CD14-positive monocyte (primary cell): ENCODE measurements at regions not wholly inside any gene's neighbourhood (a gene's known extent, or its start where the extent isn't known, plus 50 kb on each side); places are given as distances from the start of the nearest gene placed in this dataset.

Experiments
- DNase-seq, 3 donors: peaks; one replicate each; pipeline ENCODE4 v3.0.0-alpha.2; 2011 to 2022
- H2AFZ ChIP-seq: 2 replicates; pipeline ENCODE4 v1.6.0; 2012; ENCODE audit warnings: mild to moderate bottlenecking, low read depth, low read length, inconsistent platforms; ENCODE audit not compliant: insufficient read depth, poor library complexity, severe bottlenecking
- H3K27ac ChIP-seq, 2 donors: 1 replicate in 1 of 2; 2 replicates in 1 of 2; pipeline ENCODE4 v1.5.1; 2012 to 2013; ENCODE audit warnings: low read length in 2 of 2, control low read depth in 1 of 2, inconsistent platforms in 1 of 2, low read depth in 1 of 2, mild to moderate bottlenecking in 1 of 2
- H3K27me3 ChIP-seq, 2 donors: one replicate each; pipeline versions ENCODE4 v1.6.0 to v1.6.1; 2011 to 2013; ENCODE audit warnings: low read length in 2 of 2; ENCODE audit not compliant: control insufficient read depth in 2 of 2, insufficient read depth in 2 of 2
- H3K36me3 ChIP-seq, 2 donors: replicated peaks in 1 of 2; 1 replicate in 1 of 2; 2 replicates in 1 of 2; pipeline versions ENCODE4 v1.5.1 to v1.6.1; 2012 to 2013; ENCODE audit warnings: low read length in 2 of 2, control low read depth in 1 of 2, inconsistent platforms in 1 of 2, mild to moderate bottlenecking in 1 of 2; ENCODE audit not compliant: insufficient read depth in 2 of 2, control insufficient read depth in 1 of 2
- H3K4me1 ChIP-seq, 2 donors: 1 replicate in 1 of 2; 2 replicates in 1 of 2; pipeline versions ENCODE4 v1.5.1 to v1.6.1; 2012 to 2013; ENCODE audit warnings: low read length in 2 of 2, control low read depth in 1 of 2, inconsistent platforms in 1 of 2, mild to moderate bottlenecking in 1 of 2, moderate library complexity in 1 of 2; ENCODE audit not compliant: insufficient read depth in 2 of 2, control insufficient read depth in 1 of 2
- H3K4me2 ChIP-seq: replicated peaks from 2 replicates; pipeline ENCODE3; 2012; ENCODE audit warnings: low read length, moderate library complexity, mild to moderate bottlenecking; ENCODE audit not compliant: poor library complexity, severe bottlenecking; ENCODE audit errors: extremely low read depth
- H3K4me3 ChIP-seq, 3 experiments: fragments of 200-600 bp in 1 of 3; sonication (generic) in 1 of 3; replicated peaks in 1 of 3; 1 replicate in 2 of 3; 2 replicates in 1 of 3; pipeline ENCODE4 v1.5.1; 2011 to 2013; ENCODE audit warnings: low read length in 3 of 3, mild to moderate bottlenecking in 3 of 3, control low read depth in 2 of 3, low read depth in 2 of 3, inconsistent platforms in 1 of 3, moderate library complexity in 1 of 3
- H3K79me2 ChIP-seq: 2 replicates; pipeline ENCODE4 v1.6.0; 2012; ENCODE audit warnings: mild to moderate bottlenecking, control low read depth, inconsistent platforms, low read length, moderate library complexity; ENCODE audit not compliant: insufficient read depth
- H3K9ac ChIP-seq: 2 replicates; pipeline ENCODE4 v1.6.0; 2017; ENCODE audit warnings: low read length, mild to moderate bottlenecking; ENCODE audit not compliant: insufficient read depth, poor library complexity, severe bottlenecking
- H3K9me3 ChIP-seq, 2 donors: replicated peaks in 1 of 2; 1 replicate in 1 of 2; 2 replicates in 1 of 2; pipeline versions ENCODE4 v1.5.1 to v1.6.1; 2012 to 2013; ENCODE audit warnings: low read length in 2 of 2, control low read depth in 1 of 2; ENCODE audit not compliant: control insufficient read depth in 1 of 2, insufficient read depth in 1 of 2
- H4K20me1 ChIP-seq: 2 replicates; pipeline ENCODE4 v1.6.0; 2012; ENCODE audit warnings: mild to moderate bottlenecking, low read length, control low read depth, moderate library complexity; ENCODE audit not compliant: insufficient read depth
- H3K27ac Mint-ChIP-seq, 7 donors: one replicate each; pipeline ENCODE4 v1.8.0; 2020; ENCODE audit warnings: mild to moderate bottlenecking in 7 of 7, mixed read lengths in 7 of 7, moderate library complexity in 6 of 7, inconsistent platforms in 2 of 7
- H3K27me3 Mint-ChIP-seq, 3 donors: one replicate each; pipeline ENCODE4 v1.8.0; 2021 to 2022; ENCODE audit warnings: low read depth in 3 of 3, mild to moderate bottlenecking in 3 of 3, mixed read lengths in 3 of 3, moderate library complexity in 3 of 3, inconsistent platforms in 1 of 3
- H3K36me3 Mint-ChIP-seq, 2 donors: one replicate each; pipeline ENCODE4 v1.8.0; 2020; ENCODE audit warnings: mixed read lengths in 2 of 2, inconsistent platforms in 1 of 2, mild to moderate bottlenecking in 1 of 2
- H3K4me1 Mint-ChIP-seq: one replicate; pipeline ENCODE4 v1.8.0; 2020; ENCODE audit warnings: mild to moderate bottlenecking, mixed read lengths
- H3K4me3 Mint-ChIP-seq, 2 donors: one replicate each; pipeline ENCODE4 v1.8.0; 2020; ENCODE audit warnings: mild to moderate bottlenecking in 2 of 2, mixed read lengths in 2 of 2, moderate library complexity in 1 of 2
- H3K9me3 Mint-ChIP-seq, 7 donors: one replicate each; pipeline ENCODE4 v1.8.0; 2020 to 2022; ENCODE audit warnings: mixed read lengths in 7 of 7, mild to moderate bottlenecking in 6 of 7, moderate library complexity in 6 of 7, inconsistent platforms in 2 of 7
- WGBS: methylation state at CpG from one replicate; pipeline ENCODE4 v1.1.5; 2013; ENCODE audit warnings: missing lambda C conversion rate; ENCODE audit not compliant: insufficient coverage; 5-methylcytosine and 5-hydroxymethylcytosine counted together
- intact Hi-C, 2 donors: fragments of 100-400 bp; cut with micrococcal nuclease; formaldehyde crosslinking; loops; one replicate each; pipeline versions ENCODE4 v1.15.0 to v1.15.1; 2023
- TF ChIP-seq, protein P1 (sequence below): fragments of 200-600 bp; IDR thresholded peaks from one replicate; pipeline ENCODE4 v1.8.0; 2022; ENCODE audit warnings: antibody characterized with exemption, mild to moderate bottlenecking

DNA sequence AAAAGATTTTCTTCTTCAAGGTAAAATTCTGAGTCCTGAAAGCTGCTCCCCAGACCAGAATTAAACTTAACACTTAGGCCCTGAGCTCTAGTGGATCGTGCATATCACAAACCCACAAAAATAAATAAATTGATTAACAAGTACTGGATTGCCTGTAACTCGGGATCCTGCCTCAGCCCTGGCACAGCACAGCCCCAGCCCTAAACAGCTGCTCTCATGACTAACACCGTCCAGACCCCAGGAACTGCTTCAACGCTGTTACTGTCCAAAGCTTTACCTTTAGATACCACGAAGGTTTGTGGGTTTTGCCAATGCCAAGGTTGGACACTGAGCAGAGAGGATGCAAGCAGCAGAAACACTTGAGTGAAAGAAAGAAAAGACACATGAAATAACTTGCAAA lies 172.5 kb downstream of the COPRS start:
- Mint-ChIP-seq H3K27ac (no peak overlapping the region), H3K4me1 (no peaks in the 10 kb centered on the region), H3K36me3 (no peaks in the 10 kb centered on the region), H3K9me3 (no peaks in the 10 kb centered on the region), H3K4me3 (no peak overlapping the region), H3K27me3 (peaks cover 4 to 14% (median 13%) of the 10 kb centered on the region in 3 donors)
- H3K79me2 ChIP-seq = no peaks in the 10 kb centered on the region
- no peaks in the 10 kb centered on the region for H3K27me3 ChIP-seq
- H3K36me3 ChIP-seq = no peaks in the 10 kb centered on the region
- intact Hi-C loops = no loop called here
- DNase-seq = no peak
- H3K4me1 ChIP-seq = no peaks in the 10 kb centered on the region
- no peak overlapping the region for H3K4me3 ChIP-seq
- H3K27ac ChIP-seq = no peak overlapping the region
- H3K9ac ChIP-seq = no peak overlapping the region
- H3K4me2 ChIP-seq = no peak overlapping the region
- H4K20me1 ChIP-seq = no peaks in the 10 kb centered on the region
- H2AFZ ChIP-seq = no peak overlapping the region
- 76% methylated on average over 2 of the region's 5 CpGs for WGBS
- no peaks in the 10 kb centered on the region for H3K9me3 ChIP-seq
- TF ChIP-seq, protein P1, sequence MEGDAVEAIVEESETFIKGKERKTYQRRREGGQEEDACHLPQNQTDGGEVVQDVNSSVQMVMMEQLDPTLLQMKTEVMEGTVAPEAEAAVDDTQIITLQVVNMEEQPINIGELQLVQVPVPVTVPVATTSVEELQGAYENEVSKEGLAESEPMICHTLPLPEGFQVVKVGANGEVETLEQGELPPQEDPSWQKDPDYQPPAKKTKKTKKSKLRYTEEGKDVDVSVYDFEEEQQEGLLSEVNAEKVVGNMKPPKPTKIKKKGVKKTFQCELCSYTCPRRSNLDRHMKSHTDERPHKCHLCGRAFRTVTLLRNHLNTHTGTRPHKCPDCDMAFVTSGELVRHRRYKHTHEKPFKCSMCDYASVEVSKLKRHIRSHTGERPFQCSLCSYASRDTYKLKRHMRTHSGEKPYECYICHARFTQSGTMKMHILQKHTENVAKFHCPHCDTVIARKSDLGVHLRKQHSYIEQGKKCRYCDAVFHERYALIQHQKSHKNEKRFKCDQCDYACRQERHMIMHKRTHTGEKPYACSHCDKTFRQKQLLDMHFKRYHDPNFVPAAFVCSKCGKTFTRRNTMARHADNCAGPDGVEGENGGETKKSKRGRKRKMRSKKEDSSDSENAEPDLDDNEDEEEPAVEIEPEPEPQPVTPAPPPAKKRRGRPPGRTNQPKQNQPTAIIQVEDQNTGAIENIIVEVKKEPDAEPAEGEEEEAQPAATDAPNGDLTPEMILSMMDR = no peak

DNA sequence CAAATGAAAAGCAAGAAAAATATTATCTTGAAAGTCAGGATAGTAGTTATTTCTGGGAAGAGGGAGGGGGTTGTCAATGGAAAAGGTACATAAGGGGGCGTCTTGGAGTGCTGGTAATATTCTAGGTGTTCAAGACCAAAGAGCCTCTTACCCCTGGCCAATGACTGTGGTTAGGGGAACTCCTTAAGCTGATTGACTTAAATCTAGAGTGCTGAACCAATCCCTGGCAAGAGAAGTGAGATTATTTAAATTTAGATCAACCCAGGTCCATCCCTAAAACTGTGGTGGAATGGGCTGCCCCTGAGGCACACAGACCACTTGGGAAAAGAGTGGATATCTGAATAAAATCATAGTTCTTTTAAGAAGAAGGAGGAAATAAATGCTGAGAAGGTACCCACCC lies 174.1 kb downstream of the COPRS start:
- peaks cover 3 to 7% of the 10 kb centered on the region in 2 donors for H3K4me1 ChIP-seq
- peaks cover 0 to 2% of the 10 kb centered on the region in 2 donors for H3K27me3 ChIP-seq
- Mint-ChIP-seq H3K4me1 (peaks cover 7% of the 10 kb centered on the region), H3K36me3 (no peaks in the 10 kb centered on the region), H3K9me3 (no peaks in the 10 kb centered on the region), H3K27me3 (peaks cover 9 to 25% (median 17%) of the 10 kb centered on the region in 3 donors), H3K27ac (no peak overlapping the region), H3K4me3 (no peak overlapping the region)
- no peak for DNase-seq
- H3K4me3 ChIP-seq = no peak overlapping the region
- H3K36me3 ChIP-seq = no peaks in the 10 kb centered on the region
- intact Hi-C loops = loop anchor here in 1 of 2 donors (5.0 kb wide), 2 partner anchors 103 to 128 kb away; no protein-coding TSS in a partner anchor
- H3K9ac ChIP-seq = no peak overlapping the region
- TF ChIP-seq, protein P1 = no peak
- H3K4me2 ChIP-seq = no peak overlapping the region
- H3K27ac ChIP-seq = no peak overlapping the region
- WGBS = 17% methylated on average over 1 of the region's 1 CpG
- H3K79me2 ChIP-seq = no peaks in the 10 kb centered on the region
- H4K20me1 ChIP-seq = no peaks in the 10 kb centered on the region
- no peaks in the 10 kb centered on the region for H3K9me3 ChIP-seq
- no peak overlapping the region for H2AFZ ChIP-seq
